C4-2B (cell line): ENCODE measurements at regions not wholly inside any gene's neighbourhood (a gene's known extent, or its start where the extent isn't known, plus 50 kb on each side); places are given as distances from the start of the nearest gene placed in this dataset.

Source experiments
- ZFX ChIP-seq: fragments of 450-650 bp; IDR thresholded peaks from 2 replicates; pipeline ENCODE4 v1.6.1; 2017
- TF ChIP-seq, protein P1 (sequence below): fragments of 450-650 bp; conservative IDR thresholded peaks from 2 replicates; pipeline ENCODE4 v1.5.1; 2017; ENCODE audit warnings: mild to moderate bottlenecking

DNA sequence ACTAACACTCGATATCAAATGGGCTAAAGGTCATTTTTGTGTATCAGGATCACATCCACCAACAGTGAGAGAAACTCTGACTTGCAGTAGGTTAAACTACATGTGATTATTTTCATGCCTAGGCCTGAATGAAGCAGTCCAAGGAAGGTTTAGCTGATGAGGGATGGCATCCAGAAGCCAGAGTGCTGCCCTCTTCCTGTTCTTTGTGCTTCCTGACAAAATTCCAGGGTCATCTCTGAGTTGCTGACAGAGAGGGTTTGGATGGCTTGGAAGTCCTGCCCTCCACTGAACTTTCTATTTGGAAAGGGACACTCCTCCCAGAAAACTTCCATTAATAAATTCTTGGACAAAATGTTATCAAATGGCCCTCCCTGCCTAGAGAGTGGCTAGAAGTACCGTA lies 728.3 kb upstream of the SLC10A2 start:
- TF ChIP-seq, protein P1, sequence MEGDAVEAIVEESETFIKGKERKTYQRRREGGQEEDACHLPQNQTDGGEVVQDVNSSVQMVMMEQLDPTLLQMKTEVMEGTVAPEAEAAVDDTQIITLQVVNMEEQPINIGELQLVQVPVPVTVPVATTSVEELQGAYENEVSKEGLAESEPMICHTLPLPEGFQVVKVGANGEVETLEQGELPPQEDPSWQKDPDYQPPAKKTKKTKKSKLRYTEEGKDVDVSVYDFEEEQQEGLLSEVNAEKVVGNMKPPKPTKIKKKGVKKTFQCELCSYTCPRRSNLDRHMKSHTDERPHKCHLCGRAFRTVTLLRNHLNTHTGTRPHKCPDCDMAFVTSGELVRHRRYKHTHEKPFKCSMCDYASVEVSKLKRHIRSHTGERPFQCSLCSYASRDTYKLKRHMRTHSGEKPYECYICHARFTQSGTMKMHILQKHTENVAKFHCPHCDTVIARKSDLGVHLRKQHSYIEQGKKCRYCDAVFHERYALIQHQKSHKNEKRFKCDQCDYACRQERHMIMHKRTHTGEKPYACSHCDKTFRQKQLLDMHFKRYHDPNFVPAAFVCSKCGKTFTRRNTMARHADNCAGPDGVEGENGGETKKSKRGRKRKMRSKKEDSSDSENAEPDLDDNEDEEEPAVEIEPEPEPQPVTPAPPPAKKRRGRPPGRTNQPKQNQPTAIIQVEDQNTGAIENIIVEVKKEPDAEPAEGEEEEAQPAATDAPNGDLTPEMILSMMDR, result no peak
- no peak for TF ChIP-seq ZFX
